CD4-positive, alpha-beta T cell treated with Interferon gamma for 1 hour (primary cell): ENCODE measurements at regions not wholly inside any gene's neighbourhood (a gene's known extent, or its start where the extent isn't known, plus 50 kb on each side); places are given as distances from the start of the nearest gene placed in this dataset.
"Not testable (repeated sequence)": the region's sequence is repeated elsewhere in the genome, so short reads cannot be mapped to it uniquely, and the experiment has no call there.

Experiments
- DNase-seq: peaks from one replicate; pipeline ENCODE4 v3.0.0-alpha.2; 2020

- not testable (repeated sequence) for DNase-seq
Measured at GRCh38 chr15:84153655-84154140, 81.9 kb upstream of the GOLGA6L4 start.

- DNase-seq: not testable (repeated sequence)
Measured at GRCh38 chr15:84154314-84154713, 81.3 kb upstream of the GOLGA6L4 start.

GRCh38 chr15:84154787-84155186 lies 80.8 kb upstream of the GOLGA6L4 start:
- DNase-seq: not testable (repeated sequence)

GRCh38 chr15:84155792-84156587 lies 79.6 kb upstream of the GOLGA6L4 start:
- not testable (repeated sequence) for DNase-seq

GRCh38 chr15:84156588-84156840 lies 79.1 kb upstream of the GOLGA6L4 start:
- not testable (repeated sequence) for DNase-seq

- not testable (repeated sequence) for DNase-seq
Measured at GRCh38 chr15:84157056-84157632, 78.4 kb upstream of the GOLGA6L4 start.

GRCh38 chr15:84157857-84158256 lies 77.7 kb upstream of the GOLGA6L4 start:
- DNase-seq: not testable (repeated sequence)

GRCh38 chr15:84159346-84160269 lies 76.0 kb upstream of the GOLGA6L4 start:
- not testable (repeated sequence) for DNase-seq

- DNase-seq: not testable (repeated sequence)
Measured at GRCh38 chr15:84164423-84165292, 70.9 kb upstream of the GOLGA6L4 start.

GRCh38 chr15:84170029-84170428 lies 65.5 kb upstream of the GOLGA6L4 start:
- not testable (repeated sequence) for DNase-seq

GRCh38 chr15:84173231-84173610 lies 62.4 kb upstream of the GOLGA6L4 start:
- not testable (repeated sequence) for DNase-seq
